Activated gamma-delta T cell treated with Interleukin-2 at 50 U/mL for 16 hours (primary cell): ENCODE measurements at regions not wholly inside any gene's neighbourhood (a gene's known extent, or its start where the extent isn't known, plus 50 kb on each side); places are given as distances from the start of the nearest gene placed in this dataset.

Experiments
- DNase-seq: peaks from one replicate; pipeline ENCODE4 v3.0.0-alpha.2; 2020

- no peak for DNase-seq
These were observed 55.2 kb downstream of the GCC1 start for GRCh38 chr7:127530148-127530547.

- no peak for DNase-seq
These were observed 57.8 kb downstream of the GCC1 start for GRCh38 chr7:127527561-127527960.

GRCh38 chr7:127525866-127526480 lies 59.4 kb downstream of the GCC1 start:
- no peak for DNase-seq

GRCh38 chr7:127516320-127516719 lies 69.1 kb downstream of the GCC1 start:
- no peak for DNase-seq

- DNase-seq, result no peak
These were observed 70.9 kb downstream of the GCC1 start for GRCh38 chr7:127514499-127514898.

- no peak for DNase-seq
These were observed 72.1 kb downstream of the GCC1 start for GRCh38 chr7:127513311-127513710.

GRCh38 chr7:127512663-127513062 lies 72.7 kb downstream of the GCC1 start:
- DNase-seq, result no peak

- DNase-seq, result peak; percentile 5
These were observed 80.7 kb downstream of the GCC1 start for GRCh38 chr7:127504715-127505114.

- DNase-seq, result no peak
These were observed 83.6 kb downstream of the GCC1 start for GRCh38 chr7:127501817-127502216.

GRCh38 chr7:127487381-127487780 lies 94.9 kb upstream of the ZNF800 start:
- DNase-seq, result no peak

GRCh38 chr7:127486654-127487053 lies 94.1 kb upstream of the ZNF800 start:
- no peak for DNase-seq

- no peak for DNase-seq
These were observed 93.0 kb upstream of the ZNF800 start for GRCh38 chr7:127485482-127485881.

- DNase-seq, result no peak
These were observed 92.4 kb upstream of the ZNF800 start for GRCh38 chr7:127484954-127485353.

GRCh38 chr7:127478461-127478860 lies 86.0 kb upstream of the ZNF800 start:
- DNase-seq, result no peak

GRCh38 chr7:127478024-127478355 lies 85.5 kb upstream of the ZNF800 start:
- DNase-seq, result no peak

- no peak for DNase-seq
These were observed 85.0 kb upstream of the ZNF800 start for GRCh38 chr7:127477295-127478023.

GRCh38 chr7:127476618-127477017 lies 84.1 kb upstream of the ZNF800 start:
- DNase-seq, result no peak

GRCh38 chr7:127474457-127474856 lies 81.9 kb upstream of the ZNF800 start:
- DNase-seq, result no peak

- DNase-seq, result no peak
These were observed 80.9 kb upstream of the ZNF800 start for GRCh38 chr7:127473409-127473808.

- no peak for DNase-seq
These were observed 67.6 kb upstream of the ZNF800 start for GRCh38 chr7:127460077-127460476.

GRCh38 chr7:127451258-127451657 lies 58.8 kb upstream of the ZNF800 start:
- DNase-seq, result peak; percentile 27

- DNase-seq, result no peak
These were observed 56.1 kb upstream of the ZNF800 start for GRCh38 chr7:127448566-127448965.

- peak; percentile 41 for DNase-seq
These were observed 54.9 kb upstream of the ZNF800 start for GRCh38 chr7:127447326-127447945.

GRCh38 chr7:127446842-127447241 lies 54.3 kb upstream of the ZNF800 start:
- no peak for DNase-seq
